Cardiac fibroblast (primary cell): ENCODE measurements at regions not wholly inside any gene's neighbourhood (a gene's known extent, or its start where the extent isn't known, plus 50 kb on each side); places are given as distances from the start of the nearest gene placed in this dataset.

Source experiments
- DNase-seq, 2 donors: peaks; one replicate each; pipeline versions ENCODE4 v3.0.0 to v3.0.0-alpha.2; 2010; ENCODE audit warnings: low read depth in 2 of 2
- H3K4me3 ChIP-seq, 2 donors: replicated peaks in 1 of 2; 1 replicate in 1 of 2; 2 replicates in 1 of 2; pipeline ENCODE4 v1.5.1; 2011; ENCODE audit warnings: low read depth in 2 of 2, low read length in 2 of 2, mild to moderate bottlenecking in 2 of 2, moderate library complexity in 1 of 2
- CTCF ChIP-seq: IDR thresholded peaks from one replicate; pipeline ENCODE4 v1.5.1; 2011; ENCODE audit warnings: low read depth, mild to moderate bottlenecking, low read length, inconsistent platforms

GRCh38 chr5:63121471-63121870 is 542.9 kb downstream of the LRRC70 start:
- no peak for DNase-seq
- no peak overlapping the region for H3K4me3 ChIP-seq
- no peak for TF ChIP-seq CTCF

- DNase-seq = no peak
- no peak for TF ChIP-seq CTCF
These were observed 539.6 kb downstream of the LRRC70 start for GRCh38 chr5:63118221-63118620.

GRCh38 chr5:63111891-63112290 is 533.3 kb downstream of the LRRC70 start:
- DNase-seq = no peak
- H3K4me3 ChIP-seq = no peak overlapping the region
- no peak for TF ChIP-seq CTCF

More at GRCh38 chr5:63118221-63118620, 539.6 kb downstream of the LRRC70 start:
- no peak overlapping the region for H3K4me3 ChIP-seq

- DNase-seq = no peak
- H3K4me3 ChIP-seq = no peak overlapping the region
- TF ChIP-seq CTCF = no peak
These were observed 523.3 kb downstream of the LRRC70 start for GRCh38 chr5:63101870-63102269.

- H3K4me3 ChIP-seq = no peak overlapping the region
- DNase-seq = no peak
- TF ChIP-seq CTCF = no peak
These were observed 518.7 kb downstream of the LRRC70 start for GRCh38 chr5:63097286-63097685.

- no peak for TF ChIP-seq CTCF
- no peak overlapping the region for H3K4me3 ChIP-seq
- DNase-seq = no peak
These were observed 516.1 kb downstream of the LRRC70 start for GRCh38 chr5:63094730-63095129.

- TF ChIP-seq CTCF = no peak
- H3K4me3 ChIP-seq = no peak overlapping the region
- DNase-seq = no peak
These were observed 510.5 kb downstream of the LRRC70 start for GRCh38 chr5:63089147-63089546.
